ENCODE measurements at regions not wholly inside any gene's neighbourhood (a gene's known extent, or its start where the extent isn't known, plus 50 kb on each side); places are given as distances from the start of the nearest gene placed in this dataset.

DNA sequence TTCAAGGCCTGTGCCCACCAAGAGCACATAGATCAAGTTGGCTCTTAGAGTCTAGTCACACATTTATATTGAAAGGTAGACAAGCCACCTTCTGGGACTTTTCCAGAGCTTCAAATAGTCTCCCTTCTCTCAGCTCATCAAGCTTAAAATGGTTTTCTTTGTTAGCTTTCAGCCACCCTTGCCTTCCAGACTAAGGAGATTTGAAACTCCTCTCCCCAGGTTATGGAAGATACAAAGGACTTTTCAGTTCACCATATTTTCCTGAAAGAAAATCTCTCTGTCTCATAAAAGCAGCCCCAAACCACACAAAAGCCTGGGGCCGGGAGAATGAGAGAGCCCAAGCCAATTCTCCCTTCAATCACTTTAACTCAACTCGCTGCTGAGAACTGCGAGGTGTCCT is 134.1 kb downstream of the ZC3H11B start:
- Histone ChIP-seq H3K4me3 (ENCODE audit: low read length) (no peak overlapping the region), H3K27me3 (ENCODE audit: control insufficient read depth in 1 of 2, insufficient read depth in 2 of 2, low read length in 2 of 2) (no peaks in the 10 kb centered on the region), H3K36me3 (ENCODE audit: insufficient read depth, low read length) (no peaks in the 10 kb centered on the region), H3K27ac (ENCODE audit: low read depth in 1 of 2, low read length in 2 of 2) (no peak overlapping the region), H3K4me1 (ENCODE audit: insufficient read depth, low read length) (no peaks in the 10 kb centered on the region), H3K9me3 (ENCODE audit: control insufficient read depth in 1 of 2, insufficient read depth in 1 of 2, low read length in 2 of 2) (no peaks in the 10 kb centered on the region)
- no peak overlapping the region for H3K4me3 Mint-ChIP-seq
- H3K36me3 Mint-ChIP-seq (ENCODE audit: low read depth), result no peaks in the 10 kb centered on the region
- TF ChIP-seq, protein P1, sequence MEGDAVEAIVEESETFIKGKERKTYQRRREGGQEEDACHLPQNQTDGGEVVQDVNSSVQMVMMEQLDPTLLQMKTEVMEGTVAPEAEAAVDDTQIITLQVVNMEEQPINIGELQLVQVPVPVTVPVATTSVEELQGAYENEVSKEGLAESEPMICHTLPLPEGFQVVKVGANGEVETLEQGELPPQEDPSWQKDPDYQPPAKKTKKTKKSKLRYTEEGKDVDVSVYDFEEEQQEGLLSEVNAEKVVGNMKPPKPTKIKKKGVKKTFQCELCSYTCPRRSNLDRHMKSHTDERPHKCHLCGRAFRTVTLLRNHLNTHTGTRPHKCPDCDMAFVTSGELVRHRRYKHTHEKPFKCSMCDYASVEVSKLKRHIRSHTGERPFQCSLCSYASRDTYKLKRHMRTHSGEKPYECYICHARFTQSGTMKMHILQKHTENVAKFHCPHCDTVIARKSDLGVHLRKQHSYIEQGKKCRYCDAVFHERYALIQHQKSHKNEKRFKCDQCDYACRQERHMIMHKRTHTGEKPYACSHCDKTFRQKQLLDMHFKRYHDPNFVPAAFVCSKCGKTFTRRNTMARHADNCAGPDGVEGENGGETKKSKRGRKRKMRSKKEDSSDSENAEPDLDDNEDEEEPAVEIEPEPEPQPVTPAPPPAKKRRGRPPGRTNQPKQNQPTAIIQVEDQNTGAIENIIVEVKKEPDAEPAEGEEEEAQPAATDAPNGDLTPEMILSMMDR (IDR thresholded peaks at IDR 0.05), result no peak
- ChIA-PET CTCF (no interaction called here), POLR2A (no interaction called here)
- intact Hi-C loops (cut with DNase I, micrococcal nuclease), result no loop called here
- no peaks in the 10 kb centered on the region for H3K4me1 Mint-ChIP-seq (ENCODE audit: low read depth)
- H3K9me3 Mint-ChIP-seq, result no peaks in the 10 kb centered on the region
- DNase-seq (no peak), ATAC-seq (ENCODE audit: poor library complexity) (no peak)
- no peak overlapping the region for H3K27ac Mint-ChIP-seq
- no peaks in the 10 kb centered on the region for H3K27me3 Mint-ChIP-seq

DNA sequence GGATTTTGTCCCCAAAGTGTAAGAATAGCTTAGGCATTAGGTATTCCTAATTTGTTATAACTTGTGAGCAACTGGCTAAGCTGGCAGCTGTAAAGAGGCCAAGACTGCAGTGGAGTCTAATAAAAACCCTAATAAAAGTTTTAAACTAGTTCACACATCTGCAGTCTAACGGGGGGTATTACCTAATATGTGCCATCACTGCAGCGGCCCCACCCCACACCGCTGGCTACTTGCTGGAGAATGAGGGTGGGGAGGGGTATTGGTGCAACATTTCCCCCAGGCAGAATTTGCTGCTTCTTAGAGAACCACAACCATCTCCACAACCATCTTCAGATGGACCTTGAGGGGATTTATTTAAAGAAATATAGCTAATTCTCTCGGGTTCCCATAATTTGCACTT is 135.0 kb downstream of the ZC3H11B start:
- DNase-seq (no peak), ATAC-seq (ENCODE audit: poor library complexity) (no peak)
- Mint-ChIP-seq H3K9me3 (no peaks in the 10 kb centered on the region), H3K27me3 (no peaks in the 10 kb centered on the region), H3K4me3 (no peak overlapping the region), H3K36me3 (ENCODE audit: low read depth) (no peaks in the 10 kb centered on the region), H3K27ac (no peak overlapping the region), H3K4me1 (ENCODE audit: low read depth) (no peaks in the 10 kb centered on the region)
- Histone ChIP-seq H3K9me3 (ENCODE audit: control insufficient read depth in 1 of 2, insufficient read depth in 1 of 2, low read length in 2 of 2) (no peaks in the 10 kb centered on the region), H3K4me1 (ENCODE audit: insufficient read depth, low read length) (no peaks in the 10 kb centered on the region), H3K27ac (ENCODE audit: low read depth in 1 of 2, low read length in 2 of 2) (no peak overlapping the region), H3K27me3 (ENCODE audit: control insufficient read depth in 1 of 2, insufficient read depth in 2 of 2, low read length in 2 of 2) (no peaks in the 10 kb centered on the region), H3K4me3 (ENCODE audit: low read length) (no peak overlapping the region), H3K36me3 (ENCODE audit: insufficient read depth, low read length) (no peaks in the 10 kb centered on the region)
- TF ChIP-seq, protein P1 (IDR thresholded peaks at IDR 0.05), result no peak
- CTCF ChIA-PET, result no interaction called here
- POLR2A ChIA-PET, result no interaction called here
- intact Hi-C loops (cut with DNase I, micrococcal nuclease), result no loop called here

DNA sequence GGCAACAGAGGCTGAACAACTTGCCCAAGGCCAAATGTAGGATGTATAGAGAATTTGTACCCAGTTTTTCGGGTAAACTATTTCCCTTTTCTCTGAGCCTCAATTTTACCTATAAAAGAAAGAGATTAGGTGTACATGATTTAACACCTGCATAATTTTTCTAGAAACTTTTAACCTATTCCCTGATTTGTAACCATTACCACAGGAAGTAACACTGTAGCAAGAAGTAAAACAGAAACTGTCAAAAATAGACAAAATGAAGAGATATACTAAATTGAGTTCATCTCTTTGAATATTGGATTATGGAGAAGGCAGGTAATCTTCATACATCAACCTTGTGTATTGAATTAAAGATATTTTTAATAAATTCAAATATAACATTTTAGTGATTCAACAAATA is 136.2 kb downstream of the ZC3H11B start:
- POLR2A ChIA-PET, result interaction anchor here (0.6 kb wide), 1 partner anchor 68 kb away, joined by 5 read pairs; no protein-coding TSS in a partner anchor
- Histone ChIP-seq H3K27ac (ENCODE audit: low read depth in 1 of 2, low read length in 2 of 2) (no peak overlapping the region), H3K4me1 (ENCODE audit: insufficient read depth, low read length) (no peaks in the 10 kb centered on the region), H3K9me3 (ENCODE audit: control insufficient read depth in 1 of 2, insufficient read depth in 1 of 2, low read length in 2 of 2) (no peaks in the 10 kb centered on the region), H3K4me3 (ENCODE audit: low read length) (no peak overlapping the region), H3K27me3 (ENCODE audit: control insufficient read depth in 1 of 2, insufficient read depth in 2 of 2, low read length in 2 of 2) (no peaks in the 10 kb centered on the region), H3K36me3 (ENCODE audit: insufficient read depth, low read length) (no peaks in the 10 kb centered on the region)
- TF ChIP-seq, protein P1 (IDR thresholded peaks at IDR 0.05), result no peak
- DNase-seq (no peak), ATAC-seq (ENCODE audit: poor library complexity) (no peak)
- CTCF ChIA-PET, result no interaction called here
- no peaks in the 10 kb centered on the region for H3K4me1 Mint-ChIP-seq (ENCODE audit: low read depth)
- H3K27ac Mint-ChIP-seq, result no peak overlapping the region
- H3K4me3 Mint-ChIP-seq, result no peak overlapping the region
- H3K36me3 Mint-ChIP-seq (ENCODE audit: low read depth), result no peaks in the 10 kb centered on the region
- intact Hi-C loops (cut with DNase I, micrococcal nuclease), result no loop called here
- H3K27me3 Mint-ChIP-seq, result no peaks in the 10 kb centered on the region
- no peaks in the 10 kb centered on the region for H3K9me3 Mint-ChIP-seq
